IMR-90 (cell line): ENCODE measurements at regions not wholly inside any gene's neighbourhood (a gene's known extent, or its start where the extent isn't known, plus 50 kb on each side); places are given as distances from the start of the nearest gene placed in this dataset.
A peak's percentile ranks its signal among the peaks of the same experiment; 100 is the strongest.

Source experiments
- ATAC-seq: fragments of 200-7000 bp; cut with Tn5 transposase; 2 replicates; pipeline ENCODE4 v1.9.1; 2020; ENCODE audit warnings: low read depth, mild to moderate bottlenecking, moderate library complexity
- BruUV-seq: library from RNA; stranded (reverse); fragments of 400-500 nt; replicated peaks from 2 replicates; lab custom pipeline; 2021; lab: Mats Ljungman, UMichigan
- CTCF ChIA-PET: fragments of 300-600 bp; formaldehyde crosslinking; extraction: SDS; loops from one replicate; lab custom pipeline; 2021; ENCODE audit warnings: antibody characterized with exemption; lab: Yijun Ruan, JAX
- POLR2A ChIA-PET: fragments of 300-600 bp; sonication (Branson Sonifier 250); formaldehyde crosslinking; loops from one replicate; lab custom pipeline; 2022; ENCODE audit warnings: antibody characterized with exemption; ENCODE audit not compliant: unreplicated experiment; lab: Charles Lee
- DNase-seq: peaks from one replicate; pipeline ENCODE4 v3.0.0; 2013
- H2AFZ ChIP-seq: replicated peaks from 2 replicates; pipeline ENCODE3; 2013; ENCODE audit warnings: low read length, mild to moderate bottlenecking; ENCODE audit not compliant: poor library complexity
- H2AK5ac ChIP-seq: 2 replicates; pipeline ENCODE4 v1.6.1; 2013; ENCODE audit warnings: low read depth, low read length, inconsistent platforms
- H2AK9ac ChIP-seq: replicated peaks from 2 replicates; pipeline ENCODE3; 2013; ENCODE audit warnings: mild to moderate bottlenecking, low read depth, low read length, moderate library complexity; ENCODE audit not compliant: poor library complexity
- H2BK120ac ChIP-seq: 2 replicates; pipeline ENCODE4 v1.6.1; 2013; ENCODE audit warnings: low read depth, low read length, inconsistent platforms
- H2BK15ac ChIP-seq: 3 replicates; pipeline ENCODE4 v1.6.1; 2013; ENCODE audit warnings: low read depth, low read length, inconsistent platforms
- H2BK20ac ChIP-seq: 2 replicates; pipeline ENCODE4 v1.6.1; 2013; ENCODE audit warnings: low read depth, mild to moderate bottlenecking, inconsistent platforms, low read length, moderate library complexity
- H2BK5ac ChIP-seq: 2 replicates; pipeline ENCODE4 v1.6.1; 2013; ENCODE audit warnings: mild to moderate bottlenecking, low read depth, low read length, inconsistent platforms; ENCODE audit not compliant: poor library complexity, severe bottlenecking
- H3K14ac ChIP-seq: replicated peaks from 2 replicates; pipeline ENCODE4 v1.6.1; 2013; ENCODE audit warnings: low read depth, low read length, inconsistent platforms
- H3K18ac ChIP-seq: 2 replicates; pipeline ENCODE4 v1.6.1; 2013; ENCODE audit warnings: low read depth, low read length, control low read depth
- H3K23ac ChIP-seq: 2 replicates; pipeline ENCODE4 v1.6.1; 2013; ENCODE audit warnings: low read depth, low read length, inconsistent platforms
- H3K27ac ChIP-seq: 2 replicates; pipeline ENCODE4 v1.5.1; 2013; ENCODE audit warnings: mild to moderate bottlenecking, control low read depth, low read length; ENCODE audit not compliant: insufficient read depth
- H3K27me3 ChIP-seq: 2 replicates; pipeline ENCODE4 v1.6.1; 2013; ENCODE audit warnings: low read length; ENCODE audit not compliant: control insufficient read depth, insufficient read depth
- H3K36me3 ChIP-seq: 2 replicates; pipeline ENCODE4 v1.6.1; 2013; ENCODE audit warnings: low read length, mixed read lengths; ENCODE audit not compliant: control insufficient read depth, insufficient read depth
- H3K4ac ChIP-seq: 2 replicates; pipeline ENCODE4 v1.6.1; 2013; ENCODE audit warnings: low read depth, low read length, inconsistent platforms
- H3K4me1 ChIP-seq: 2 replicates; pipeline ENCODE4 v1.6.1; 2013; ENCODE audit warnings: low read length, mixed read lengths; ENCODE audit not compliant: control insufficient read depth, insufficient read depth
- H3K4me2 ChIP-seq: 2 replicates; pipeline ENCODE4 v1.6.1; 2013; ENCODE audit warnings: low read depth, mild to moderate bottlenecking, control low read depth, low read length, moderate library complexity
- H3K4me3 ChIP-seq: 2 replicates; pipeline ENCODE4 v1.5.1; 2013; ENCODE audit warnings: low read depth, mild to moderate bottlenecking, control low read depth, low read length, moderate library complexity; ENCODE audit not compliant: insufficient read depth
- H3K56ac ChIP-seq: 2 replicates; pipeline ENCODE4 v1.6.1; 2013; ENCODE audit warnings: low read length, inconsistent platforms; ENCODE audit not compliant: insufficient read depth; ENCODE audit errors: extremely low read depth
- H3K79me1 ChIP-seq, 2 experiments: 2 replicates each; pipeline ENCODE4 v1.6.1; 2013; ENCODE audit warnings: low read length in 2 of 2, inconsistent platforms in 1 of 2, low read depth in 1 of 2
- H3K9ac ChIP-seq: 2 replicates; pipeline ENCODE4 v1.6.1; 2013; ENCODE audit warnings: low read depth, low read length, control low read depth
- H3K9me1 ChIP-seq: 2 replicates; pipeline ENCODE4 v1.6.1; 2013; ENCODE audit warnings: low read length, inconsistent platforms; ENCODE audit not compliant: insufficient read depth
- H3K9me3 ChIP-seq: 2 replicates; pipeline ENCODE4 v1.6.1; 2013; ENCODE audit warnings: low read length; ENCODE audit not compliant: control insufficient read depth, insufficient read depth
- H4K20me1 ChIP-seq: 2 replicates; pipeline ENCODE4 v1.6.1; 2013; ENCODE audit warnings: low read length, inconsistent platforms; ENCODE audit not compliant: insufficient read depth
- H4K5ac ChIP-seq: 2 replicates; pipeline ENCODE4 v1.6.1; 2013; ENCODE audit warnings: mild to moderate bottlenecking, low read depth, low read length, control low read depth
- H4K8ac ChIP-seq, 2 experiments: 2 replicates each; pipeline ENCODE4 v1.6.1; 2013; ENCODE audit warnings: low read depth in 2 of 2, low read length in 2 of 2, control low read depth in 1 of 2, inconsistent platforms in 1 of 2
- H4K91ac ChIP-seq: 2 replicates; pipeline ENCODE4 v1.6.1; 2013; ENCODE audit warnings: low read depth, low read length, inconsistent platforms; ENCODE audit not compliant: insufficient read depth
- BHLHE40 ChIP-seq: fragments of 150-350 bp; IDR thresholded peaks from 2 replicates; pipeline ENCODE4 v1.6.1; 2016; ENCODE audit warnings: mild to moderate bottlenecking, low read depth, low read length
- CEBPB ChIP-seq: IDR thresholded peaks from 2 replicates; pipeline ENCODE4 v1.6.1; 2012; ENCODE audit warnings: low read depth, low read length, improper control_type of control experiment
- CHD1 ChIP-seq: IDR thresholded peaks from 2 replicates; pipeline ENCODE4 v1.6.1; 2012; ENCODE audit warnings: low read depth, low read length, improper control_type of control experiment
- ELK1 ChIP-seq: fragments of 150-350 bp; IDR thresholded peaks from 2 replicates; pipeline ENCODE4 v1.6.1; 2016; ENCODE audit warnings: low read depth, mild to moderate bottlenecking, low read length, moderate library complexity, borderline replicate concordance
- FOS ChIP-seq: fragments of 150-350 bp; IDR thresholded peaks from 2 replicates; pipeline ENCODE4 v1.6.1; 2016; ENCODE audit warnings: low read depth, low read length
- MAFK ChIP-seq: IDR thresholded peaks from 2 replicates; pipeline ENCODE4 v1.6.1; 2012; ENCODE audit warnings: low read depth, low read length, improper control_type of control experiment
- MAZ ChIP-seq: IDR thresholded peaks from 2 replicates; pipeline ENCODE4 v1.6.1; 2012; ENCODE audit warnings: low read depth, mild to moderate bottlenecking, low read length, improper control_type of control experiment, moderate library complexity, borderline replicate concordance
- MXI1 ChIP-seq: IDR thresholded peaks from 2 replicates; pipeline ENCODE4 v1.6.1; 2012; ENCODE audit warnings: low read depth, mild to moderate bottlenecking, low read length, moderate library complexity, borderline replicate concordance
- NFE2L2 ChIP-seq: fragments of 150-350 bp; IDR thresholded peaks from 2 replicates; pipeline ENCODE4 v1.6.1; 2016; ENCODE audit warnings: low read depth, mild to moderate bottlenecking, low read length
- POLR2A ChIP-seq: IDR thresholded peaks from 2 replicates; pipeline ENCODE4 v1.6.1; 2012; ENCODE audit warnings: mild to moderate bottlenecking, low read depth, low read length
- RAD21 ChIP-seq: IDR thresholded peaks from 2 replicates; pipeline ENCODE4 v1.6.1; 2012; ENCODE audit warnings: low read length, improper control_type of control experiment
- RCOR1 ChIP-seq: IDR thresholded peaks from 2 replicates; pipeline ENCODE4 v1.6.1; 2012; ENCODE audit warnings: mild to moderate bottlenecking, low read length, improper control_type of control experiment; ENCODE audit not compliant: insufficient replicate concordance
- RFX5 ChIP-seq: IDR thresholded peaks from 2 replicates; pipeline ENCODE4 v1.8.0; 2012; ENCODE audit warnings: low read depth, mild to moderate bottlenecking, low read length, moderate library complexity
- USF2 ChIP-seq: fragments of 150-350 bp; IDR thresholded peaks from 2 replicates; pipeline ENCODE4 v1.6.1; 2017; ENCODE audit warnings: mild to moderate bottlenecking, antibody characterized with exemption, low read length, low read depth
- WGBS, 2 experiments: methylation state at CpG; one replicate each; pipeline versions ENCODE4 v1.1.5 to v1.1.7; 2013; ENCODE audit warnings: missing lambda C conversion rate in 2 of 2; ENCODE audit not compliant: insufficient read length in 1 of 2; ENCODE audit errors: extremely low coverage in 2 of 2; 5-methylcytosine and 5-hydroxymethylcytosine counted together
- dilution Hi-C: fragments of 300-500 bp; cut with HindIII; formaldehyde crosslinking; loops from one replicate; pipeline ENCODE4 v1.14.3; 2018; ENCODE audit warnings: low sequenced_read_pairs; ENCODE audit not compliant: unreplicated experiment
- in situ Hi-C: fragments of 300-500 bp; cut with MboI; formaldehyde crosslinking; loops from 3 replicates; pipeline ENCODE4 v1.14.3; 2019; ENCODE audit warnings: low sequenced_read_pairs, inconsistent platforms, mixed read lengths
- intact Hi-C: fragments of 100-400 bp; cut with micrococcal nuclease; formaldehyde crosslinking; loops from 2 replicates; pipeline ENCODE4 v1.10.0; 2022
- TF ChIP-seq, protein P1 (sequence below): conservative IDR thresholded peaks from 2 replicates; pipeline ENCODE4 v1.5.1; 2012; ENCODE audit warnings: mild to moderate bottlenecking, low read depth, low read length, improper control_type of control experiment

DNA sequence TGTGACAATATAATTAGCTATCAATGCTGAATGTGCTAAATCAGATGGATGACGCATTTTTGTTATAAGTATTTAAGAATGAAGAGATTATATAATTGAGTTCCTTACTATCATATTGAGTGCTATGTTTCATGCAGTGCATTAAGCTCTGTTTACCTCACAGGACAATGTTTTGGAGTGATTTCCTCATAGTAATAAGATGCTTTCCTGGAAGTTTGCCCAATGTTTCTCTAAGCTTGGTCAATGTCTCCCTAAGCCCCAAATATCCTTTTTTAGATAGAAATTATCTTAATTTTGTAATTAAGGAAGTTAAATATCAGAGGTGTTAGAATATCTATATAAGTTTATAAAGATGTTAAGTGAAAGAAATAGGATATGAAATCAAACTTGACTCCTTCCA, 489.6 kb downstream of the MMUT start:
- Histone ChIP-seq H3K14ac (no peak overlapping the region), H2AK9ac (no peak overlapping the region), H3K27me3 (no peaks in the 10 kb centered on the region), H2BK5ac (no peak overlapping the region), H3K4me2 (no peak overlapping the region), H3K56ac (no peak overlapping the region), H3K18ac (no peak overlapping the region), H2BK15ac (no peak overlapping the region), H3K4me1 (no peaks in the 10 kb centered on the region; the same call in 1 of the 2 replicates), H3K4me3 (no peak overlapping the region), H3K9me3 (no peaks in the 10 kb centered on the region), H3K9me1 (no peaks in the 10 kb centered on the region), H3K9ac (no peak overlapping the region), H2BK120ac (no peak overlapping the region), H4K5ac (no peak overlapping the region), H3K27ac (no peak overlapping the region), H4K20me1 (no peaks in the 10 kb centered on the region), H3K23ac (no peak overlapping the region), H3K36me3 (no peaks in the 10 kb centered on the region), H2AK5ac (no peak overlapping the region), H3K4ac (no peak overlapping the region), H4K91ac (no peak overlapping the region), H4K8ac (no peak overlapping the region), H2BK20ac (no peak overlapping the region), H2AFZ (no peak overlapping the region), H3K79me1 (no peaks in the 10 kb centered on the region)
- in situ Hi-C loops = no loop called here
- TF ChIP-seq MAZ (no peak), CEBPB (no peak), NFE2L2 (no peak), MXI1 (no peak), USF2 (no peak), ELK1 (no peak), FOS (no peak), MAFK (no peak), POLR2A (no peak), BHLHE40 (no peak), RFX5 (no peak), RCOR1 (no peak), RAD21 (no peak), CHD1 (no peak)
- TF ChIP-seq, protein P1, sequence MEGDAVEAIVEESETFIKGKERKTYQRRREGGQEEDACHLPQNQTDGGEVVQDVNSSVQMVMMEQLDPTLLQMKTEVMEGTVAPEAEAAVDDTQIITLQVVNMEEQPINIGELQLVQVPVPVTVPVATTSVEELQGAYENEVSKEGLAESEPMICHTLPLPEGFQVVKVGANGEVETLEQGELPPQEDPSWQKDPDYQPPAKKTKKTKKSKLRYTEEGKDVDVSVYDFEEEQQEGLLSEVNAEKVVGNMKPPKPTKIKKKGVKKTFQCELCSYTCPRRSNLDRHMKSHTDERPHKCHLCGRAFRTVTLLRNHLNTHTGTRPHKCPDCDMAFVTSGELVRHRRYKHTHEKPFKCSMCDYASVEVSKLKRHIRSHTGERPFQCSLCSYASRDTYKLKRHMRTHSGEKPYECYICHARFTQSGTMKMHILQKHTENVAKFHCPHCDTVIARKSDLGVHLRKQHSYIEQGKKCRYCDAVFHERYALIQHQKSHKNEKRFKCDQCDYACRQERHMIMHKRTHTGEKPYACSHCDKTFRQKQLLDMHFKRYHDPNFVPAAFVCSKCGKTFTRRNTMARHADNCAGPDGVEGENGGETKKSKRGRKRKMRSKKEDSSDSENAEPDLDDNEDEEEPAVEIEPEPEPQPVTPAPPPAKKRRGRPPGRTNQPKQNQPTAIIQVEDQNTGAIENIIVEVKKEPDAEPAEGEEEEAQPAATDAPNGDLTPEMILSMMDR = no peak
- peak; percentile 15 for DNase-seq
- no CpG with 5 or more reads among the region's 1 CpG for WGBS, 2 experiments
- POLR2A ChIA-PET = no interaction called here
- no TSS peak for BruUV-seq
- dilution Hi-C loops = no loop called here
- no peak for ATAC-seq
- CTCF ChIA-PET = no interaction called here
- intact Hi-C loops = no loop called here
